Activated CD8-positive, alpha-beta memory T cell treated with anti-CD3 and anti-CD28 coated beads, Interleukin-2, amount 50 U/mL, for 24 hours (primary cell): ENCODE measurements at regions not wholly inside any gene's neighbourhood (a gene's known extent, or its start where the extent isn't known, plus 50 kb on each side); places are given as distances from the start of the nearest gene placed in this dataset.
A peak's percentile ranks its signal among the peaks of the same experiment; 100 is the strongest.

Experiments
- DNase-seq: peaks from one replicate; pipeline ENCODE4 v3.0.0-alpha.2; 2020; ENCODE audit errors: extremely low read depth

DNA sequence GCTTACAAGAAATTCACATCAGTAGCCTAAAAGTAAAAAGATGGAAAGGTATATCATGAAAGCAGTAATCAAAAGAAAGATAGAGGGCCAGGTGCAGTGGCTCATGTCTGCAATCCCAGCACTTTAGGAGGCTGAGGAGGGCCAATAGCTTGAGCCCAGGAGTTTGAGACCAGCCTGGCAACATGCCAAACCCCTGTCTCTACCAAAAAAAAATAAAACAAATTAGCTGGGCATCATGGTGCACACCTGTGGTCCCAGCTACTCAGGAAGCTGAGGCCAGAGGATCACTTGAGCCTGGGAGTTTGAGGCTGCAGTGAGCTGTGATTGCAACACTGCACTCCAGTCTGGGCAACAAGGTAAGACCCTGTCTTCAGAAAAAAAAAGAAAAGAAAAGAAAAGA lies 55.5 kb downstream of the GSPT2 start:
- DNase-seq, result no peak

GRCh38 chrX:51802917-51803688 lies 59.9 kb downstream of the GSPT2 start:
- peak; percentile 23 for DNase-seq

GRCh38 chrX:51803833-51804232 lies 60.6 kb downstream of the GSPT2 start:
- DNase-seq, result no peak

GRCh38 chrX:51804741-51805140 lies 61.5 kb downstream of the GSPT2 start:
- no peak for DNase-seq

DNA sequence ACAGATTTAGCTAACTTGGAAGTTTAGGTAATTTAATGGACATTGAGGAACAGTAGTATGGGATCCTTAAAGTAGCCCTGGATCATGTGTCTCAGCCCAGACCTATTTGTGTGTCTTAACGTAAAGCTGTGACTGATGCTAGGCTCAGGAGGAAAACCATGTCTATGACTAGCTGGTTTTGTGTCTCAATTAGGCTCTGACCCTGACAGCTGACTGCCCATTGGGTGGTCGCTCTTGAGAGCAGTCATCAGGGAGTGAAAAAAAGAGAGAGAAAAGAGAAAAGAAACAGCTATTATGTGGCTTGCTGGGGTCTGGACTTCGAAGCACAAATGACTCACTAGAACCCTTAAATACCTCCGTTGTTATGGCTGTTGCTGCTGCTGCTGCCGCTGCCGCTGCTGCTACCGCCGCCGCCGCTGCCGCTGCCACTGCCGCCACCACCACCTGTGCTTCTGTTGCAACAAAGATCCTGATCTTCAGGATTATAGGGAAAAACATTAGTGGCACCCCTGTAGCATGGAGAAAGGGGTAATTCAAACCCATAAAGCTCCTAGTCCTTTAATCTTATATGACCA lies 70.7 kb downstream of the GSPT2 start:
- no peak for DNase-seq

DNA sequence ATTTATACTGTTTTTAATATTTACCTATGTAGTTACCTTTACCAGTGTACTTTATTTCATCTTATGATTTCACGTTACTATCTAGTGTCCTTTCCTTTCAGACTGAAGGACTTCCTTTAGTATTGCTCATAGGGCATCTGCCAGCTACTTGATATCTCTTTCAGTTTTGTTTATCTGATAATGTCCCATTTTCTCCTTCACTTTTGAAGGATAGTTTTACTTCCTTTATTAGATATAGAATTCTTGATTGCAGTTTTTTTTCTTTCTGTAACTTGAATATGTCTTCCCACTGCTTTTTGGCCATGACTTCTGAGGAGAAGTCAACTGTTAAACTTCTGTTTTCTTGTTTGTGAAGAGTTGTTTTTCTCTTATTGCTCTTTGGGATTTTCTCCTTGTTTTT lies 69.4 kb upstream of the MAGED1 start:
- no peak for DNase-seq

- DNase-seq, result no peak
Observed at GRCh38 chrX:51825436-51825835, 68.0 kb upstream of the MAGED1 start.

- DNase-seq, result no peak
Observed at GRCh38 chrX:51834076-51834475, 59.3 kb upstream of the MAGED1 start.

DNA sequence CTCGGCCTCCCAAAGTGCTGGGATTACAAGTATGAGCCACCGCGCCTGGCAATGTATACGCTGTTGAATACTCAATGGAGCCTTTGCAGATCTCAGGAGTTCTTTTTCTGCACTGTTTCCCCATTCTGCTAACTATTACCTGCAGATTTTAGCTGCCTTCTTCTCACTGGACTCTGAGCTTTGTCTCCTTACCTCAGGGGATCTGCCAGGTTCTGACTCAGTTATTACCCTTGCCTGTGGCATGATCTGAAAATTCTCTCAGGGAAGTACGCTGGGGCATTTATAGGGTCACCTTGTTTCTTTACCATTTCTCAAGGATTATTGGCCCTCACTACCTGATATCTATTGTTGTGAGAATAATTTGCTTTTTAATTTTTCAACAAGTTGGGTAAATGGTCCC lies 56.6 kb upstream of the MAGED1 start:
- DNase-seq, result no peak

GRCh38 chrX:51837451-51837850 lies 56.0 kb upstream of the MAGED1 start:
- no peak for DNase-seq

DNA sequence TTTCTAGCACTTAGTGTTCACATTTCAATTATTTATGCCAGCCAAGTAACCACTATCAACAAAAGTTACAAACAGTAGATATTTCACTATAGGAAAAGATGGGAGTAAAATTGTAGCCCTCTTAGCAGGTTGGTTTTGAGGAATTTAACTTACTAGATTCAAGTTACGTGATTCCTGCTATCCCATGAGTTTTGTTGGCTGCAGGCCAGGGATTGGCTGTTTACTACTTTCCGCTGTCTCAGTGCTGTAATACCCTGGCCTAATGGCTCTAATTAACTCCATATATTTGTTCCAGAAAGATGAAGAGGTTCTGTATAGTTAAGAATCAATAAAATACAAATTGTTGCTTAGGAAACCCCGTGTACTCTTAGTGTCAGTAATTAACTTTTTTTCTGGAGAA lies 55.5 kb upstream of the MAGED1 start:
- DNase-seq, result no peak
